Right lobe of liver (tissue), 6 donors: ENCODE measurements at regions not wholly inside any gene's neighbourhood (a gene's known extent, or its start where the extent isn't known, plus 50 kb on each side); places are given as distances from the start of the nearest gene placed in this dataset.

Source experiments
- ATAC-seq, 4 donors: fragments of 200-7000 bp; cut with Tn5 transposase; one replicate each; pipeline ENCODE4 v1.9.1; 2020; ENCODE audit warnings: mild to moderate bottlenecking in 4 of 4, moderate library complexity in 4 of 4
- DNase-seq, 3 donors: peaks; one replicate each; pipeline ENCODE4 v3.0.0-alpha.2; 2020
- H3K27ac ChIP-seq, 3 donors: fragments of 200-600 bp; one replicate each; pipeline ENCODE4 v1.8.0; 2022
- H3K27me3 ChIP-seq, 2 donors: fragments of 200-600 bp; one replicate each; pipeline ENCODE4 v1.8.0; 2022
- H3K36me3 ChIP-seq, 4 donors: fragments of 200-600 bp; sonication (generic) in 1 of 4; one replicate each; pipeline versions ENCODE4 v1.5.1 to v1.8.0; 2017 to 2022; ENCODE audit warnings: control low read depth in 1 of 4
- H3K4me1 ChIP-seq, 4 donors: fragments of 200-600 bp; sonication (generic) in 1 of 4; one replicate each; pipeline versions ENCODE4 v1.5.1 to v1.8.0; 2017 to 2022; ENCODE audit warnings: control low read depth in 1 of 4
- H3K4me3 ChIP-seq, 3 donors: fragments of 200-600 bp; one replicate each; pipeline ENCODE4 v1.8.0; 2022
- H3K9me3 ChIP-seq, 4 donors: fragments of 200-600 bp; sonication (generic) in 1 of 4; one replicate each; pipeline versions ENCODE4 v1.5.1 to v1.8.0; 2017 to 2022; ENCODE audit warnings: control low read depth in 1 of 4
- POLR2A ChIP-seq: fragments of 450-650 bp; IDR thresholded peaks from one replicate; pipeline ENCODE4 v1.6.1; 2017; ENCODE audit warnings: antibody characterized with exemption, mild to moderate bottlenecking
- WGBS: methylation state at CpG from one replicate; pipeline ENCODE4 v1.1.6; 2018; ENCODE audit warnings: low coverage, low lambda C conversion rate; ENCODE audit not compliant: insufficient coverage; ENCODE audit errors: missing lambda C conversion rate; 5-methylcytosine and 5-hydroxymethylcytosine counted together
- intact Hi-C, 2 donors: fragments of 100-400 bp; cut with DNase I; formaldehyde crosslinking; loops; one replicate each; pipeline versions ENCODE4 v1.11.2 to v1.14.1; 2022
- TF ChIP-seq, protein P1 (sequence below), 4 donors: fragments of 200-600 bp in 3 of 4; fragments of 450-650 bp in 1 of 4; IDR thresholded peaks; one replicate each; pipeline versions ENCODE4 v1.5.1 to v1.8.0; 2016 to 2022; ENCODE audit warnings: antibody characterized with exemption in 4 of 4, mild to moderate bottlenecking in 2 of 4
- donor health status: DM: no; HTN: yes; CAD: no.
- donor health status: DM: no; HTN: no; CAD: no.
- donor health status: DM: no; HTN: no; CAD: no.
- donor health status: DM: no; HTN: yes; CAD: no.
- donor health status: DM: no; HTN: yes; CAD: no.

DNA sequence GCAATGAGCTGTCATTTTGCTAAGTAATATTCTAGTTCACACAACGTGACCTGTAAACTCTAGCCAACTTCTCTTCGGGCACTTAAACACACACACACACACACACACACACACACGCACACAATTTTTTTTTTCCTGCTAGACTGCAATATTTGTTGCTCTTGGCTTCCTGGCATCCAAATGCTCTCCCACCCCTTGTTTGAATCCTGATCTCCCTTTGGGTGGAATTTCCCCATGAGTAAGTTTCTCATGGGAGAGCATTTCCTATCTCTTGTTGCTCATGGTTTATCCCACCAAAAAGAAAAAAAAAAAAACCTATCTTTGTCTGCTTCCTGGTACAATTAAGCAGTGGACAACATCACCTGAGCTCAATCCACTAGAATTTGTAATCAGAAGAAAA is 54.7 kb upstream of the TSLP start:
- ATAC-seq: no peak
- Histone ChIP-seq H3K36me3 (no peaks in the 10 kb centered on the region), H3K4me3 (no peak overlapping the region), H3K27me3 (no peaks in the 10 kb centered on the region), H3K9me3 (no peaks in the 10 kb centered on the region), H3K27ac (no peak overlapping the region), H3K4me1 (no peaks in the 10 kb centered on the region)
- intact Hi-C loops: no loop called here
- TF ChIP-seq, protein P1, sequence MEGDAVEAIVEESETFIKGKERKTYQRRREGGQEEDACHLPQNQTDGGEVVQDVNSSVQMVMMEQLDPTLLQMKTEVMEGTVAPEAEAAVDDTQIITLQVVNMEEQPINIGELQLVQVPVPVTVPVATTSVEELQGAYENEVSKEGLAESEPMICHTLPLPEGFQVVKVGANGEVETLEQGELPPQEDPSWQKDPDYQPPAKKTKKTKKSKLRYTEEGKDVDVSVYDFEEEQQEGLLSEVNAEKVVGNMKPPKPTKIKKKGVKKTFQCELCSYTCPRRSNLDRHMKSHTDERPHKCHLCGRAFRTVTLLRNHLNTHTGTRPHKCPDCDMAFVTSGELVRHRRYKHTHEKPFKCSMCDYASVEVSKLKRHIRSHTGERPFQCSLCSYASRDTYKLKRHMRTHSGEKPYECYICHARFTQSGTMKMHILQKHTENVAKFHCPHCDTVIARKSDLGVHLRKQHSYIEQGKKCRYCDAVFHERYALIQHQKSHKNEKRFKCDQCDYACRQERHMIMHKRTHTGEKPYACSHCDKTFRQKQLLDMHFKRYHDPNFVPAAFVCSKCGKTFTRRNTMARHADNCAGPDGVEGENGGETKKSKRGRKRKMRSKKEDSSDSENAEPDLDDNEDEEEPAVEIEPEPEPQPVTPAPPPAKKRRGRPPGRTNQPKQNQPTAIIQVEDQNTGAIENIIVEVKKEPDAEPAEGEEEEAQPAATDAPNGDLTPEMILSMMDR (IDR thresholded peaks at IDR 0.05): no peak
- TF ChIP-seq POLR2A: no peak
- WGBS: 59% methylated on average over 3 of the region's 3 CpGs
- no peak for DNase-seq

DNA sequence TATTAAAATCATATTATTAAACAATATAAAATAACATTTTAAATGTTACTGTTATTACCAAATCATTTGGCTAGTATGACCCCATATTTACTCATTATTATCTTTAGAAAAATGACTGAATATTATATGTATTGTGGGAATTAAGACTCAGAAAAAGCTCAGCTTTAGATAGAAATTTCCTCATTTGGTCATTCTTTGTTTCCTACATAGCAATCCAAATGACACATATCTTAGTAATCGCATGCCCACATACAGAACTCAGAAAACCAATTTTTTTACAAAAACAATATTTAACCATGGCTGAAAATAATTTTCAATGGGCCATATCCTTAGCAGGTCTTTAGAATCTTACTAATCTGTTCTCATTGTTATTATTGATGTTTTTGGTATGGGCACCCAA is 53.8 kb upstream of the TSLP start:
- no peaks in the 10 kb centered on the region for H3K4me1 ChIP-seq
- H3K27me3 ChIP-seq: no peaks in the 10 kb centered on the region
- no peak overlapping the region for H3K27ac ChIP-seq
- DNase-seq (no peak), ATAC-seq (no peak)
- no peak for TF ChIP-seq POLR2A
- TF ChIP-seq, protein P1 (IDR thresholded peaks at IDR 0.05): no peak
- intact Hi-C loops: no loop called here
- no peaks in the 10 kb centered on the region for H3K36me3 ChIP-seq
- H3K9me3 ChIP-seq: no peaks in the 10 kb centered on the region
- no peak overlapping the region for H3K4me3 ChIP-seq
- 93% methylated on average over 1 of the region's 1 CpG for WGBS
